Common myeloid progenitor, CD34-positive (primary cell): ENCODE measurements at regions not wholly inside any gene's neighbourhood (a gene's known extent, or its start where the extent isn't known, plus 50 kb on each side); places are given as distances from the start of the nearest gene placed in this dataset.

ENCODE experiments used
- CTCF ChIA-PET: fragments of 350-600 bp; sonication (Branson Sonifier 250); formaldehyde crosslinking; loops from one replicate; lab custom pipeline; 2021; ENCODE audit warnings: antibody characterized with exemption; lab: Charles Lee
- POLR2A ChIA-PET: fragments of 350-600 bp; sonication (Branson Sonifier 250); formaldehyde crosslinking; loops from one replicate; lab custom pipeline; 2021; ENCODE audit warnings: antibody characterized with exemption; lab: Charles Lee
- DNase-seq, 3 donors: peaks; one replicate each; pipeline versions ENCODE4 v3.0.0 to v3.0.0-alpha.2; 2013
- H3K27ac ChIP-seq, 2 experiments: 1 replicate in 1 of 2; 2 replicates in 1 of 2; pipeline ENCODE4 v1.7.0; 2013; ENCODE audit warnings: inconsistent platforms in 2 of 2, low read length in 2 of 2, mild to moderate bottlenecking in 2 of 2, low read depth in 1 of 2, moderate library complexity in 1 of 2; ENCODE audit not compliant: severe bottlenecking in 2 of 2, insufficient read depth in 1 of 2, poor library complexity in 1 of 2
- H3K27me3 ChIP-seq, 5 experiments: replicated peaks in 2 of 5; 1 replicate in 3 of 5; 2 replicates in 2 of 5; pipeline versions ENCODE4 v1.6.1 to v1.7.0; 2013; ENCODE audit warnings: low read length in 4 of 5, mild to moderate bottlenecking in 2 of 5, moderate library complexity in 2 of 5, inconsistent platforms in 1 of 5; ENCODE audit not compliant: insufficient read depth in 5 of 5, control insufficient read depth in 4 of 5
- H3K36me3 ChIP-seq, 4 experiments: 1 replicate in 2 of 4; 2 replicates in 2 of 4; pipeline versions ENCODE4 v1.6.1 to v1.7.0; 2013; ENCODE audit warnings: low read length in 3 of 4, control low read depth in 1 of 4, mild to moderate bottlenecking in 1 of 4; ENCODE audit not compliant: control insufficient read depth in 4 of 4, insufficient read depth in 4 of 4
- H3K4me1 ChIP-seq, 4 experiments: 1 replicate in 3 of 4; 2 replicates in 1 of 4; pipeline versions ENCODE4 v1.6.1 to v1.7.1; 2013; ENCODE audit warnings: low read length in 3 of 4, mild to moderate bottlenecking in 3 of 4, control low read depth in 1 of 4, inconsistent platforms in 1 of 4, moderate library complexity in 1 of 4; ENCODE audit not compliant: control insufficient read depth in 4 of 4, insufficient read depth in 4 of 4; ENCODE audit errors: control extremely low read depth in 1 of 4
- H3K4me3 ChIP-seq, 7 experiments: 1 replicate in 4 of 7; 2 replicates in 3 of 7; pipeline versions ENCODE4 v1.5.1 to v1.7.0; 2013; ENCODE audit warnings: mild to moderate bottlenecking in 7 of 7, low read length in 6 of 7, moderate library complexity in 6 of 7, inconsistent platforms in 2 of 7, low read depth in 2 of 7, control low read depth in 1 of 7; ENCODE audit not compliant: insufficient read depth in 4 of 7, control insufficient read depth in 1 of 7; ENCODE audit errors: extremely low read depth in 1 of 7
- H3K9me3 ChIP-seq, 5 experiments: 1 replicate in 4 of 5; 2 replicates in 1 of 5; pipeline versions ENCODE4 v1.6.1 to v1.7.1; 2013; ENCODE audit warnings: low read length in 4 of 5, mild to moderate bottlenecking in 2 of 5, inconsistent platforms in 1 of 5, low read depth in 1 of 5, moderate library complexity in 1 of 5; ENCODE audit not compliant: control insufficient read depth in 4 of 5, insufficient read depth in 2 of 5; ENCODE audit errors: control extremely low read depth in 1 of 5
- WGBS: methylation state at CpG from one replicate; pipeline ENCODE4 v1.1.5; 2013; ENCODE audit not compliant: insufficient coverage; 5-methylcytosine and 5-hydroxymethylcytosine counted together

DNA sequence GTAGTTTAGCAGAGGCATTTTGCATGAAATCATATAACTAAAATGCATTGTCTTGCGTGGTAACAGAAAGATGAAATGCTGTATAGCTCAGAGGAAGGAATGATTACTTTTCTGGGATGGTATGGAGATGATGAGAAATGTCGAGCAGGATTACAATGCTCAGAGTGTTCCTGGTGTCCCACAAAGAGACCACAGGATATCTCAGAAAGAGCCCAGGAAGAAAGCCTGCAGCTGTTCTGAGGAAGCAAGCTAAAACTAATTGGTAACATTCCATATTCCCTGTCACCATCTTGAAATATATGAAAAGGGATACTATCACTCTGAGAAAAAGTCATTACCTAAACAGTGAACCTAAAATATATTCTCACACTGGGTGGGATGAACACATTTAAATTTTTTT, 233.1 kb downstream of the POU4F1 start:
- no peak for DNase-seq
- WGBS, result 30% methylated on average over 1 of the region's 2 CpGs
- ChIA-PET POLR2A (no interaction called here), CTCF (no interaction called here)
- H3K27ac ChIP-seq, result no peak overlapping the region
- H3K4me1 ChIP-seq, result no peaks in the 10 kb centered on the region
- H3K9me3 ChIP-seq, result no peaks in the 10 kb centered on the region
- no peaks in the 10 kb centered on the region for H3K36me3 ChIP-seq
- H3K4me3 ChIP-seq, result no peak overlapping the region
- no peaks in the 10 kb centered on the region for H3K27me3 ChIP-seq

DNA sequence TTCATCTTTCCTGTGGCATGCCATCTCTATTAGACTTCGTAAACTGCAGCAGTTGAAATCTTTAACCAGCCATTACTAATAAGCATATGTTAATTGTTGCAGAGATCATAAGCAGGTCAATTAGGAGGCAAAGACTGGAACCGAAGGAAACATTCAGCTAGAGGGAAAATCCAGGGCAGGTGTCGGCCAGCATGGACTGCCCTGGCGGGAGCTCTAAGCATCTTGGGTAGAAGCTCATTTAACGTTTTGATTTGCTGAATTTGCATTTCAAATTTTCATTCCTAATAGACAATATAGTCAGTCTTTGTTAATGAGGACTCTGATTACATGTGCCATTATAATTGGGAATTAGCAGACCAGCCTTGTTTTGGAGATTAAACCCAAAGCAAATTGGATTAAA, 238.6 kb downstream of the POU4F1 start:
- WGBS, result 89% methylated on average over 4 of the region's 5 CpGs
- DNase-seq, result no peak
- H3K9me3 ChIP-seq, result no peaks in the 10 kb centered on the region
- no peaks in the 10 kb centered on the region for H3K36me3 ChIP-seq
- no peak overlapping the region for H3K4me3 ChIP-seq
- CTCF ChIA-PET, result no interaction called here
- H3K4me1 ChIP-seq, result no peaks in the 10 kb centered on the region
- no peaks in the 10 kb centered on the region for H3K27me3 ChIP-seq
- POLR2A ChIA-PET, result no interaction called here
- no peak overlapping the region for H3K27ac ChIP-seq

DNA sequence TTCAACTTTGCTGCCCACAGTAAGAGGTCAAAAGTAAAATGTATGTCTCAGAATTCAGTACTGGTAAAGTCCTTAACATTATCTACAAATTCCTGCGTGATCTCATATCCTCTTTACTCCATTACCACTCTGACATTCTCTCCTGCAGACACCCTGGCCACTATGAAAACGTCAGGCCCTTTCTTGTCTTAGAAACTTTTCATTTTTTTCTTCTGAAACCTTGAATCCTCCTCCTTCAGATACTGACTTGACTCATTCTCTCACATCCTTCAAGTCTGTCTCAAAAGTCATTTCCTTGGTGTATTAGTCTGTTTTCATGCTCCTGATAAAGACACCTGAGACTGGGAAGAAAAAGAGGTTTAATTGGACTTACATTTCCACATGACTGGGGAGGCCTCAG, 262.3 kb downstream of the POU4F1 start:
- CTCF ChIA-PET, result interaction anchor here (1.0 kb wide), 1 partner anchor 95 kb away, joined by 3 read pairs; no protein-coding TSS in a partner anchor
- Histone ChIP-seq H3K9me3 (no peaks in the 10 kb centered on the region), H3K36me3 (no peaks in the 10 kb centered on the region), H3K27me3 (no peaks in the 10 kb centered on the region), H3K27ac (no peak overlapping the region), H3K4me3 (no peak overlapping the region), H3K4me1 (no peaks in the 10 kb centered on the region)
- POLR2A ChIA-PET, result no interaction called here
- no peak for DNase-seq
- 88% methylated on average over 2 of the region's 2 CpGs for WGBS

DNA sequence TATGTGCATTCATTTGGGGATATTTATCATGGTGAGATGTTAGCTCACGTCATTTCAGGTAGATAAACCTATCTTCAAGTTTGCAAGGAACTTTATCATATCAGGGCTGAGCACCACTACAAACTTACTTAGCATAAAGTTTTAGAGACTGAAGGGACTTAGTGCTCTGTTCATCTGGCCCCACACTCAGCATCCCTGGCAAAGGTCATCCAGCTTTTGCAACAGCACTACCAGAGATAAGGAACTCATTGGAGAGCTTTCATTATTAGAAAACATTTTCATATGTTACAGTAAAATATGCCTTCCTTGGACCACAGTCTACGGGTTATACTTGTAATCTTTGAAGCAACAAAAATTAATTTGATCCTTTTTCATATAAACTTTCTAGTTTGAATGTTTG, 263.4 kb downstream of the POU4F1 start:
- WGBS, result no CpG with 5 or more reads among the region's 2 CpGs
- Histone ChIP-seq H3K27me3 (no peaks in the 10 kb centered on the region), H3K9me3 (no peaks in the 10 kb centered on the region), H3K27ac (no peak overlapping the region), H3K36me3 (no peaks in the 10 kb centered on the region), H3K4me1 (no peaks in the 10 kb centered on the region), H3K4me3 (no peak overlapping the region)
- ChIA-PET CTCF (interaction anchor here (1.0 kb wide), 1 partner anchor 94 kb away, joined by 3 read pairs; no protein-coding TSS in a partner anchor), POLR2A (no interaction called here)
- DNase-seq, result no peak

DNA sequence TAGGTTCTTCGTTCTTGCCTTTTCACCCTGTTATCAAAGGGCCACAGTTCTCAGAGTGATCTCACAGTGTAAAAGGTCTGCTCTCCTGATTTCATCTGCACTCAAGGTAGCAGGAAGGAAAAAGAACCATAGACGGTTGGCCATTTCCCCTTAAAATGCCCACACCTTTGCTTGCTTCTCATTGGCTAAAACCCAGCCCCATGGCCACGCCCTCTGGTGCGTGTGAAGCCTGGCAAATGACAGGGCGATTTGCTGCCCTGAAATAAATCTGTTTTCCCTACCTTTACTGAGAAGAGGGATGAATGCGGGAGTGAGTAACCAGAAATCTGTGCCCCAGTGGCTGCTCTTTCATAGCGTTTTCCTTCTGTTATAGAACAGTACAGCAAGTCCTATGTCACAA, 269.3 kb downstream of the POU4F1 start:
- no peak overlapping the region for H3K4me3 ChIP-seq
- H3K27ac ChIP-seq, result no peak overlapping the region
- ChIA-PET POLR2A (no interaction called here), CTCF (no interaction called here)
- no peaks in the 10 kb centered on the region for H3K4me1 ChIP-seq
- no peaks in the 10 kb centered on the region for H3K36me3 ChIP-seq
- H3K27me3 ChIP-seq, result no peaks in the 10 kb centered on the region
- H3K9me3 ChIP-seq, result no peaks in the 10 kb centered on the region
- DNase-seq, result no peak
- 68% methylated on average over 6 of the region's 7 CpGs for WGBS

DNA sequence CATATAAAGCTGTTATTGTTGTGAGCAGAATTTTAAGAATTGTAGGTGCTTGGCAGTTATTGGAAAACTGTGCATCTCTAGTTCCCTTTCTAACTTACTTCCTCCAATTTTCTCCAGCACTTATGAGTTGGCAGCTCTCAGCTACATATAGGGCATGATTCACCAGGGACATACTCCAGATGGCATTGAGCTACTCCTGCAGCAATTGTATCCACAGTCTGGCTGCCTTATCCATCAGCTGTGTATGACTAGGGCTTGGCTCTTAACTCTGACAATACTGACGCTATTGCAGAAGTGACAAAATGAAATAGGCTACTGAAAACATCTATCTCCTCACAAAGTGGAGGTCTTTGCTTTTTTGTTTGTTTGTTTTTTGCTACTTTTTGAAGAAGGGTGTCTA, 276.7 kb downstream of the POU4F1 start:
- DNase-seq, result peak in 2 of 3 donors; percentile 3 to 10
- Histone ChIP-seq H3K4me3 (no peak overlapping the region), H3K36me3 (no peaks in the 10 kb centered on the region), H3K4me1 (no peaks in the 10 kb centered on the region), H3K27me3 (no peaks in the 10 kb centered on the region), H3K9me3 (no peaks in the 10 kb centered on the region), H3K27ac (no peak overlapping the region)
- ChIA-PET CTCF (interaction anchor here (1.6 kb wide), 1 partner anchor 11 kb away, joined by 3 read pairs; no protein-coding TSS in a partner anchor), POLR2A (no interaction called here)
- no CpG with 5 or more reads among the region's 1 CpG for WGBS

DNA sequence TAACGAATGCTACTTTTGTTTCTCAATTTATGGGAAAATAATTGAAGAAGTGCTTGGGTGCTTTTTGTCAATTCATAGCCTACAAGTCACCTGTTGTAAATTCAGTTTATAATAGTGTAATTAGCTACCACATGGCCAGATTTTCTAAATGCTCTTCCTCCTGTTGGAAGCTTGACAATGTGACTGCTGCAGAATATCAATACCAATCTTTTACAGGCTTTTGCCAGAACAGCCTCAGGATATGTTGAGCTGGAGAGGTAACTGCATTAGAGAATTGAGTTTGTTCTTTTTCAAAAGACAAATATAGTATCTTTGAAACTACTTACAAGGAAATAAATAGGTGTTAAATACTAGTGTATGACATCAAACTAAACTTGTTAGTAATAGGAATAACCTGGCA, 277.8 kb downstream of the POU4F1 start:
- no peaks in the 10 kb centered on the region for H3K36me3 ChIP-seq
- ChIA-PET CTCF (interaction anchor here (1.6 kb wide), 1 partner anchor 12 kb away, joined by 3 read pairs; no protein-coding TSS in a partner anchor), POLR2A (no interaction called here)
- H3K9me3 ChIP-seq, result no peaks in the 10 kb centered on the region
- H3K4me1 ChIP-seq, result no peaks in the 10 kb centered on the region
- DNase-seq, result no peak
- H3K4me3 ChIP-seq, result no peak overlapping the region
- WGBS, result 100% methylated on average over 1 of the region's 1 CpG
- H3K27me3 ChIP-seq, result no peaks in the 10 kb centered on the region
- H3K27ac ChIP-seq, result no peak overlapping the region
